ENCODE measurements at regions not wholly inside any gene's neighbourhood (a gene's known extent, or its start where the extent isn't known, plus 50 kb on each side); places are given as distances from the start of the nearest gene placed in this dataset.

DNA sequence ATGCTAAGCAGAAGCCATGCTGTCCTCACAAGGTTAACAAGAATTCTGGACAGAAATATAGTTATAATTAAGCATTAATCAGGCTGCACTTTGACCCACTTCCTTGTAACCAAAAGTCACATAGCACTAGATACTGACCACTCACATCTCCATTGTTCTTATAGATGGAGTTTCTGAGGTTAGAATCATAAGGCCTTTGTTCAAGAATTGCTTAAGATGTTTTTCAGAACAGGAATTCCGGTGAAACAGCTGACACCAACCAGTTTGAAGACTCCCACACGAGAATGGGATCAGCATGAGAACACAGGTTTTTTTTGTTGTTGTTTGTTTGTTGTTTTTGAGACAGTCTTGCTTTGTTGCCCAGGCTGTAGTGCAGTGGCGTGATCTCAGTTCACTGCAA lies 488.3 kb upstream of the NRP1 start:
- TF ChIP-seq SIN3A (IDR thresholded peaks at IDR 0.05; ENCODE audit: borderline replicate concordance, insufficient read depth, low read length) (no peak), POLR2AphosphoS5 (IDR thresholded peaks at IDR 0.05; ENCODE audit: low read depth, low read length) (no peak), FOXP2 (optimal IDR thresholded peaks at IDR 0.05; ENCODE audit: borderline replicate concordance, extremely low read depth, extremely low read length, insufficient read depth) (no peak), TAF1 (IDR thresholded peaks at IDR 0.05; ENCODE audit: borderline replicate concordance, insufficient read depth, low read length) (no peak)
- TF ChIP-seq, protein P1, sequence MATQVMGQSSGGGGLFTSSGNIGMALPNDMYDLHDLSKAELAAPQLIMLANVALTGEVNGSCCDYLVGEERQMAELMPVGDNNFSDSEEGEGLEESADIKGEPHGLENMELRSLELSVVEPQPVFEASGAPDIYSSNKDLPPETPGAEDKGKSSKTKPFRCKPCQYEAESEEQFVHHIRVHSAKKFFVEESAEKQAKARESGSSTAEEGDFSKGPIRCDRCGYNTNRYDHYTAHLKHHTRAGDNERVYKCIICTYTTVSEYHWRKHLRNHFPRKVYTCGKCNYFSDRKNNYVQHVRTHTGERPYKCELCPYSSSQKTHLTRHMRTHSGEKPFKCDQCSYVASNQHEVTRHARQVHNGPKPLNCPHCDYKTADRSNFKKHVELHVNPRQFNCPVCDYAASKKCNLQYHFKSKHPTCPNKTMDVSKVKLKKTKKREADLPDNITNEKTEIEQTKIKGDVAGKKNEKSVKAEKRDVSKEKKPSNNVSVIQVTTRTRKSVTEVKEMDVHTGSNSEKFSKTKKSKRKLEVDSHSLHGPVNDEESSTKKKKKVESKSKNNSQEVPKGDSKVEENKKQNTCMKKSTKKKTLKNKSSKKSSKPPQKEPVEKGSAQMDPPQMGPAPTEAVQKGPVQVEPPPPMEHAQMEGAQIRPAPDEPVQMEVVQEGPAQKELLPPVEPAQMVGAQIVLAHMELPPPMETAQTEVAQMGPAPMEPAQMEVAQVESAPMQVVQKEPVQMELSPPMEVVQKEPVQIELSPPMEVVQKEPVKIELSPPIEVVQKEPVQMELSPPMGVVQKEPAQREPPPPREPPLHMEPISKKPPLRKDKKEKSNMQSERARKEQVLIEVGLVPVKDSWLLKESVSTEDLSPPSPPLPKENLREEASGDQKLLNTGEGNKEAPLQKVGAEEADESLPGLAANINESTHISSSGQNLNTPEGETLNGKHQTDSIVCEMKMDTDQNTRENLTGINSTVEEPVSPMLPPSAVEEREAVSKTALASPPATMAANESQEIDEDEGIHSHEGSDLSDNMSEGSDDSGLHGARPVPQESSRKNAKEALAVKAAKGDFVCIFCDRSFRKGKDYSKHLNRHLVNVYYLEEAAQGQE (IDR thresholded peaks at IDR 0.05; ENCODE audit: insufficient read depth in 1 of 2, low read depth in 2 of 2, low read length in 2 of 2): no peak

DNA sequence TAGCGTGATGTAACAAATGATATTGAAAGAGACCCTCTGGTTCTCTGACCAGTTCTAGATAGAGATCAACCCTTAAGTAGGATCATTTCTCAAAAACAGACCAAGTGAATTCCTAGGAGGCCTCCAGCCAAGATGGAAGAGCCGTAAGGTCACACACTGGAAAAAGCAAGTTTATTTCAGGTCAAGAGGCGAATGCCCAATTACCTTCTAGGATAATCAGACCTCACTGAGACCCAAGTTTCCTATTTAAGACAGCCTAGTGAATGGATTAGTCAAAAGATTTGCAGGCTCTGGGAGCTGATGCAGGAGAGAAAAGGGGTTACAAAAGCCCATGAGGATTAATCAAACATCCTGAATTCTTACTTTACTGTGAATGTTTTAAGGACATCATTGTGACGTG lies 486.1 kb upstream of the NRP1 start:
- TF ChIP-seq SIN3A (IDR thresholded peaks at IDR 0.05; ENCODE audit: borderline replicate concordance, insufficient read depth, low read length) (no peak), POLR2AphosphoS5 (IDR thresholded peaks at IDR 0.05; ENCODE audit: low read depth, low read length) (no peak)
- TF ChIP-seq, protein P1 (IDR thresholded peaks at IDR 0.05; ENCODE audit: insufficient read depth in 1 of 2, low read depth in 2 of 2, low read length in 2 of 2): no peak

DNA sequence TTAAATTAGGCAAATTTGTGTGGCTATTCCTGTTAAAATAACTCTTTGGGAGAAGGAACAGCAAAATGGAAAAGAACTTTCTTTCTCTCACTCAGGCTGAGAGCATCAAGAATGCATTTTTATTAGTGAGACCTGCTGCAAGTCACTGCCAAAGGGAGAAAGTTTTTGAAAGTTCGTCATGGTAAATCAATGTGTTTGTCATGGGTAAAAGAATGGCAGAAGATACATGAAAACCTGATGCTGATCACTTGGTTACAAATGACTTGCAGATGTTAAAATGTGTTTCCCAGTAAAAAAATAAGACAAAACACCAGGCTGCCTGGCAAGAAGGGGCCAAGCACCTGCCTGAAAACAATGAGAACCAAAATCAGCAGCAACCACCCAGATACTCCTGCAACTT lies 484.7 kb upstream of the NRP1 start:
- TF ChIP-seq TAF1 (IDR thresholded peaks at IDR 0.05; ENCODE audit: borderline replicate concordance, insufficient read depth, low read length): no peak
- no peak for TF ChIP-seq SIN3A (IDR thresholded peaks at IDR 0.05; ENCODE audit: borderline replicate concordance, insufficient read depth, low read length)
- no peak for TF ChIP-seq POLR2AphosphoS5 (IDR thresholded peaks at IDR 0.05; ENCODE audit: low read depth, low read length)
- TF ChIP-seq FOXP2 (optimal IDR thresholded peaks at IDR 0.05; ENCODE audit: borderline replicate concordance, extremely low read depth, extremely low read length, insufficient read depth): no peak
- TF ChIP-seq, protein P1 (IDR thresholded peaks at IDR 0.05; ENCODE audit: insufficient read depth in 1 of 2, low read depth in 2 of 2, low read length in 2 of 2): no peak

DNA sequence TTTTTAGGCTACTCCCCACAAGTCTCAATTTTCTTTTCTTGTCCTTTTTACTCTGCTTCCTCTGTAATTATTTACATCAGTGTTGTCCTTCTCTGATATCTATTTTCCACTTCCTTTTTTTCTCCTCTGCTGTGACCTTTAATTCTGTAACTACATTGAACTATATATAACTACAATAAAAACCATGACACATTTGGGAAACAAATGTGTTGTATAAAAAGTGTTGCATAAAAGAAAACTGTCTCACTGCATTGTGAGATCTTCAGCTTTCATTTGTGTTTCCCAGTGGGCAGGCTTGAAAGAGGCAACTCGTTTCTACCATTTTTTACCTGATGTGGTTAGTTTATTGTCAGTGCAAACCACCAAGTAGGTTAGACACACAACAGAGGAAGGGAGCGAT lies 483.9 kb upstream of the NRP1 start:
- TF ChIP-seq POLR2AphosphoS5 (IDR thresholded peaks at IDR 0.05; ENCODE audit: low read depth, low read length) (no peak), SIN3A (IDR thresholded peaks at IDR 0.05; ENCODE audit: borderline replicate concordance, insufficient read depth, low read length) (no peak), FOXP2 (optimal IDR thresholded peaks at IDR 0.05; ENCODE audit: borderline replicate concordance, extremely low read depth, extremely low read length, insufficient read depth) (no peak), TAF1 (IDR thresholded peaks at IDR 0.05; ENCODE audit: borderline replicate concordance, insufficient read depth, low read length) (no peak)
- TF ChIP-seq, protein P1 (IDR thresholded peaks at IDR 0.05; ENCODE audit: insufficient read depth in 1 of 2, low read depth in 2 of 2, low read length in 2 of 2): no peak

GRCh38 chr10:33817605-33818004 lies 483.1 kb upstream of the NRP1 start:
- TF ChIP-seq TAF1 (IDR thresholded peaks at IDR 0.05; ENCODE audit: borderline replicate concordance, insufficient read depth, low read length): no peak

All from PFSK-1 (cell line).